Smooth muscle cell (in vitro differentiated cells): ENCODE measurements at regions not wholly inside any gene's neighbourhood (a gene's known extent, or its start where the extent isn't known, plus 50 kb on each side); places are given as distances from the start of the nearest gene placed in this dataset.

Source experiments
- DNase-seq: peaks from one replicate; lab custom pipeline; 2025; ENCODE audit not compliant: unreplicated experiment; lab: John Stamatoyannopoulos, UW
- H2AFZ ChIP-seq: fragments of 200-600 bp; sonication (generic); 2 replicates; pipeline ENCODE4 v1.6.0; 2016; ENCODE audit warnings: antibody characterized with exemption, low read depth, mild to moderate bottlenecking
- H3F3A ChIP-seq: fragments of 200-600 bp; sonication (generic); 2 replicates; pipeline ENCODE4 v1.6.0; 2017; ENCODE audit warnings: antibody characterized with exemption, low read depth
- H3K27ac ChIP-seq: fragments of 200-600 bp; sonication (generic); 2 replicates; pipeline ENCODE4 v1.5.1; 2016; ENCODE audit warnings: low read depth, mild to moderate bottlenecking
- H3K27me3 ChIP-seq: fragments of 200-600 bp; sonication (generic); 2 replicates; pipeline ENCODE4 v1.6.1; 2016; ENCODE audit warnings: low read depth, mild to moderate bottlenecking
- H3K36me3 ChIP-seq: fragments of 200-600 bp; sonication (generic); 2 replicates; pipeline ENCODE4 v1.5.1; 2016; ENCODE audit warnings: low read depth
- H3K4me1 ChIP-seq: fragments of 200-600 bp; sonication (generic); 2 replicates; pipeline ENCODE4 v1.5.1; 2016; ENCODE audit warnings: low read depth
- H3K4me2 ChIP-seq: fragments of 200-600 bp; sonication (generic); 2 replicates; pipeline ENCODE4 v1.6.0; 2016; ENCODE audit warnings: mild to moderate bottlenecking
- H3K4me3 ChIP-seq: fragments of 200-600 bp; sonication (generic); 2 replicates; pipeline ENCODE4 v1.5.1; 2016; ENCODE audit warnings: mild to moderate bottlenecking
- H3K79me2 ChIP-seq: fragments of 200-600 bp; sonication (generic); 2 replicates; pipeline ENCODE4 v1.6.0; 2016; ENCODE audit warnings: low read depth, mild to moderate bottlenecking
- H3K9ac ChIP-seq: fragments of 200-600 bp; sonication (generic); 2 replicates; pipeline ENCODE4 v1.6.0; 2016; ENCODE audit warnings: low read depth
- H3K9me3 ChIP-seq: fragments of 200-600 bp; sonication (generic); replicated peaks from 2 replicates; pipeline ENCODE4 v1.5.1; 2016; ENCODE audit warnings: low read depth
- H4K20me1 ChIP-seq: fragments of 200-600 bp; sonication (generic); 2 replicates; pipeline ENCODE4 v1.6.0; 2016; ENCODE audit warnings: low read depth
- WGBS: methylation state at CpG from one replicate; pipeline ENCODE4 v1.1.7; 2016; ENCODE audit warnings: low lambda C conversion rate; 5-methylcytosine and 5-hydroxymethylcytosine counted together
- TF ChIP-seq, protein P1 (sequence below): fragments of 200-600 bp; sonication (generic); IDR thresholded peaks from 2 replicates; pipeline ENCODE4 v1.5.1; 2017; ENCODE audit warnings: borderline replicate concordance, mild to moderate bottlenecking, antibody characterized with exemption; ENCODE audit not compliant: insufficient read depth, poor library complexity, severe bottlenecking

DNA sequence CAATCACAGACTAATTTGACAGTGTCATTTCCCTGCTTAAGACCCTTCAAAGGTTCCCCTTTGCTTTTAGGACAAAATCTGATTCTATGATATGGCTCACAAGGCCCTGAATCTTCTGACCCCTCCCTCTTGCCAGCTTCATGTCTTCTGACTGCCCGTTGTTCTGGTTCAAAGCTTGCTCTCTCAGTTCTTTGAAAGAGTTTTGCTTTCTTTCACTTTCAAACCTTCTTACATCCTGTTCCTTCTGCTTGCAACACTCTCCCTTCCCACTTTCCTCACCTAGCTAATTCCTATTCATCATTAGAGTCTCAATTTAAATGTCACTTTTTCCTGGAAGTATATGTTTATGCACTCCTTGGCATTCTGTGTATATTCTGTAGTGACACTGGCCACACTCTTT lies 299.2 kb downstream of the IDS start:
- 71% methylated on average over 1 of the region's 1 CpG for WGBS
- DNase-seq: no peak
- H3K4me2 ChIP-seq: no peak overlapping the region

DNA sequence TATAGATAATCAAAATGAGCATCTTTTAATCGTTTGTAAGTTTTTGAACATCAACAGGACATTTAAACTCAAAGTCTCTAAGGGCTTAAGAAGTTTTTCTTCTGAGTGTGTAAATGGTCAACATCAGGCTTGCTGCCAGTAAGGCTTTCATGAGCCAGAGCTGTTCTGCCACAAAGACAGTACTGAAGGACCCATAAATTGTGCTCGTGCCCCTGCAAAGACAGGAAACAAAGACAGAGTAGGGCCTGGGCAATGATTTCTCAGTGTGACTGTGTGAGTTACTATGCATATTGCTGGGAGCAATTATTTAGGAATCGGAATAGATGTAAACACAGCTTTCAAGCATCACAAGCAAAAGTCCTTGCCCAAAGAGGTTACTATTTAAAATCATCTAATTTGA lies 300.0 kb downstream of the IDS start:
- H3K4me2 ChIP-seq: no peak overlapping the region
- H4K20me1 ChIP-seq: no peaks in the 10 kb centered on the region
- WGBS: 34% methylated on average over 3 of the region's 3 CpGs
- TF ChIP-seq, protein P1, sequence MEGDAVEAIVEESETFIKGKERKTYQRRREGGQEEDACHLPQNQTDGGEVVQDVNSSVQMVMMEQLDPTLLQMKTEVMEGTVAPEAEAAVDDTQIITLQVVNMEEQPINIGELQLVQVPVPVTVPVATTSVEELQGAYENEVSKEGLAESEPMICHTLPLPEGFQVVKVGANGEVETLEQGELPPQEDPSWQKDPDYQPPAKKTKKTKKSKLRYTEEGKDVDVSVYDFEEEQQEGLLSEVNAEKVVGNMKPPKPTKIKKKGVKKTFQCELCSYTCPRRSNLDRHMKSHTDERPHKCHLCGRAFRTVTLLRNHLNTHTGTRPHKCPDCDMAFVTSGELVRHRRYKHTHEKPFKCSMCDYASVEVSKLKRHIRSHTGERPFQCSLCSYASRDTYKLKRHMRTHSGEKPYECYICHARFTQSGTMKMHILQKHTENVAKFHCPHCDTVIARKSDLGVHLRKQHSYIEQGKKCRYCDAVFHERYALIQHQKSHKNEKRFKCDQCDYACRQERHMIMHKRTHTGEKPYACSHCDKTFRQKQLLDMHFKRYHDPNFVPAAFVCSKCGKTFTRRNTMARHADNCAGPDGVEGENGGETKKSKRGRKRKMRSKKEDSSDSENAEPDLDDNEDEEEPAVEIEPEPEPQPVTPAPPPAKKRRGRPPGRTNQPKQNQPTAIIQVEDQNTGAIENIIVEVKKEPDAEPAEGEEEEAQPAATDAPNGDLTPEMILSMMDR: no peak
- no peak overlapping the region for H3K4me3 ChIP-seq
- H2AFZ ChIP-seq: no peak overlapping the region
- no peaks in the 10 kb centered on the region for H3F3A ChIP-seq
- H3K79me2 ChIP-seq: no peaks in the 10 kb centered on the region
- DNase-seq: no peak
- H3K9ac ChIP-seq: no peak overlapping the region
- no peaks in the 10 kb centered on the region for H3K36me3 ChIP-seq
- no peaks in the 10 kb centered on the region for H3K4me1 ChIP-seq
- no peaks in the 10 kb centered on the region for H3K27me3 ChIP-seq
- H3K27ac ChIP-seq: no peak overlapping the region
- no peaks in the 10 kb centered on the region for H3K9me3 ChIP-seq

More for the DNA sequence above, 299.2 kb downstream of the IDS start:
- no peaks in the 10 kb centered on the region for H3F3A ChIP-seq
- no peak overlapping the region for H3K4me3 ChIP-seq
- no peaks in the 10 kb centered on the region for H3K4me1 ChIP-seq
- H3K27ac ChIP-seq: no peak overlapping the region
- no peak overlapping the region for H2AFZ ChIP-seq
- no peaks in the 10 kb centered on the region for H3K9me3 ChIP-seq
- no peaks in the 10 kb centered on the region for H3K27me3 ChIP-seq
- TF ChIP-seq, protein P1: no peak
- no peaks in the 10 kb centered on the region for H4K20me1 ChIP-seq
- no peaks in the 10 kb centered on the region for H3K36me3 ChIP-seq
- H3K79me2 ChIP-seq: no peaks in the 10 kb centered on the region
- no peak overlapping the region for H3K9ac ChIP-seq

DNA sequence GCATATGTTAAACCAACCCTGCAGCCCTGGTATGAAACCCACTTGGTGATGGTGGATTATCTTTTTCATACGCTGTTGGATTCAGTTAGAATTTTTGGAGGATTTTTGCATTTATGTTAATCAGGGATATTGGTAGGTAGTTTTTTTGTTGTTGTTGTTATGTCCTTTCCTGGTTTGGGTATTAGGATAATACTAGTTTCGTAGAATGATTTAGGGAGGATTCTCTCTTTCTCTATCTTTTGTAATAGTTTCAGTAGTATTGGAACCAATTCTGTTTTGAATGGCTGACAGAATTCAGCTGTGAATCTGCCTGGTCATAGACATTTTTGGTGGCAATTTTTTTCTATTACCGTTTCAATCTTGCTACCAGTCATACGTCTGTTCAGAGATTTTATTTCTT lies 305.4 kb downstream of the IDS start:
- Histone ChIP-seq H3K4me1 (no peaks in the 10 kb centered on the region), H3K4me2 (no peak overlapping the region), H3K27me3 (no peaks in the 10 kb centered on the region), H4K20me1 (no peaks in the 10 kb centered on the region), H2AFZ (no peak overlapping the region), H3F3A (no peaks in the 10 kb centered on the region), H3K4me3 (no peak overlapping the region), H3K79me2 (no peaks in the 10 kb centered on the region), H3K9me3 (no peaks in the 10 kb centered on the region), H3K9ac (no peak overlapping the region), H3K27ac (no peak overlapping the region), H3K36me3 (no peaks in the 10 kb centered on the region)
- TF ChIP-seq, protein P1: no peak
- WGBS: 86% methylated on average over 4 of the region's 4 CpGs
- DNase-seq: no peak

DNA sequence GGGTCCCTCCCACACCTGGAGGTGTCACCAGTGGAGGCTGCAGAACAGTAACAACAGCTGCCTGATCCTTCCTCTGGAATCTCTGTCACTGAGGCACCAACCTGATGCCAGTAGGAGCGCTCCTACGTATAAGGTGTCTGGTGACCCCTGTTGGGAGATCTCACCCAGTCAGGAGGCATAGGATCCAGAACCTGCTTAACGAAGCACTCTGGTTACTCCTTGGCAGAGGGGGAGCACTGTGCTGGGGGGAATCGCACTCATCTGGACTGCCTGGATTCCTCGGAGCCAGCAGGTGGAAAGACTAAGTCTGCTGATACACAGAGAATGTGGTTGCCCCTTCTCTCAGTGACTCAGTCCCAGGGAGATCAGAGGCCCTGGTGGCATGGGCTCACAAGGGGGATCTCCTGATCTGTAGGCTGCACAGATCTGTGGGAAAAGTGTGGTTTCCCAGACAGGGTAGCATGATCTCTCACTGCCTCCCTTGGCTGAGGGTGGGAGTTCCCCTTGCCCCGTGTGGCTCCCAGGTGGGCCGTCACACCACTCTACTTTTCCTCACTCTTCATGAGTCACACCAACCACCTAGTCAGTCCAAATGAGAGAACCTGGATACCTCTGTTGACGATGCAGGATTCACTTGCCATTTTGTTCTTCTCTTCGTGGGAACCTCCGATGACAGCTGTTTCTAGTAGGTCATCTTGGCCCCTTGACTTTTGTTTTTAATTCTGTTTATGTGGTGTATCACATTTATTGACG lies 305.9 kb downstream of the IDS start:
- 84% methylated on average over 11 of the region's 11 CpGs for WGBS
- no peak for DNase-seq
- no peaks in the 10 kb centered on the region for H3K79me2 ChIP-seq
- no peaks in the 10 kb centered on the region for H3F3A ChIP-seq
- H3K9ac ChIP-seq: no peak overlapping the region
- no peak overlapping the region for H2AFZ ChIP-seq
- no peak overlapping the region for H3K4me3 ChIP-seq
- no peak overlapping the region for H3K27ac ChIP-seq
- no peaks in the 10 kb centered on the region for H4K20me1 ChIP-seq
- TF ChIP-seq, protein P1: no peak
- H3K36me3 ChIP-seq: no peaks in the 10 kb centered on the region
- no peaks in the 10 kb centered on the region for H3K27me3 ChIP-seq
- no peak overlapping the region for H3K4me2 ChIP-seq
- H3K9me3 ChIP-seq: no peaks in the 10 kb centered on the region
- no peaks in the 10 kb centered on the region for H3K4me1 ChIP-seq
